SH-SY5Y (cell line): ENCODE measurements at regions not wholly inside any gene's neighbourhood (a gene's known extent, or its start where the extent isn't known, plus 50 kb on each side); places are given as distances from the start of the nearest gene placed in this dataset.

Experiments used
- GATA2 ChIP-seq: IDR thresholded peaks from 2 replicates; pipeline ENCODE4 v1.6.1; 2011; ENCODE audit warnings: mild to moderate bottlenecking, low read depth, low read length
- GATA3 ChIP-seq: IDR thresholded peaks from 2 replicates; pipeline ENCODE4 v1.6.1; 2011; ENCODE audit warnings: low read depth, mild to moderate bottlenecking, low read length, moderate library complexity

GRCh38 chr7:130908345-130909160 lies 174.5 kb upstream of the KLF14 start:
- TF ChIP-seq GATA3 (no peak), GATA2 (no peak)
